Lower leg skin (tissue), 4 donors: ENCODE measurements at regions not wholly inside any gene's neighbourhood (a gene's known extent, or its start where the extent isn't known, plus 50 kb on each side); places are given as distances from the start of the nearest gene placed in this dataset.

ENCODE experiments used
- DNase-seq, 2 donors: peaks; one replicate each; pipeline ENCODE4 v3.0.0-alpha.2; 2019; ENCODE audit warnings: low spot score in 2 of 2
- H3K4me3 ChIP-seq: fragments of 200-600 bp; sonication (generic); 2 replicates; pipeline ENCODE4 v1.5.1; 2017; ENCODE audit warnings: mild to moderate bottlenecking, low read depth; ENCODE audit not compliant: poor library complexity, severe bottlenecking
- POLR2A ChIP-seq, 2 donors: fragments of 450-650 bp; IDR thresholded peaks; one replicate each; pipeline ENCODE4 v1.6.1; 2016 to 2017; ENCODE audit warnings: antibody characterized with exemption in 2 of 2, mild to moderate bottlenecking in 1 of 2, moderate library complexity in 1 of 2
- WGBS, 2 donors: methylation state at CpG; one replicate each; pipeline ENCODE4 v1.1.5; 2018; 5-methylcytosine and 5-hydroxymethylcytosine counted together
- intact Hi-C: fragments of 100-400 bp; cut with DNase I; formaldehyde crosslinking; loops from one replicate; pipeline ENCODE4 v1.15.0; 2023; ENCODE audit warnings: low total_unique reads
- TF ChIP-seq, protein P1 (sequence below), 3 donors: fragments of 450-650 bp; IDR thresholded peaks; one replicate each; pipeline ENCODE4 v1.5.1; 2016; ENCODE audit warnings: antibody characterized with exemption in 3 of 3, mild to moderate bottlenecking in 3 of 3, moderate library complexity in 2 of 3

DNA sequence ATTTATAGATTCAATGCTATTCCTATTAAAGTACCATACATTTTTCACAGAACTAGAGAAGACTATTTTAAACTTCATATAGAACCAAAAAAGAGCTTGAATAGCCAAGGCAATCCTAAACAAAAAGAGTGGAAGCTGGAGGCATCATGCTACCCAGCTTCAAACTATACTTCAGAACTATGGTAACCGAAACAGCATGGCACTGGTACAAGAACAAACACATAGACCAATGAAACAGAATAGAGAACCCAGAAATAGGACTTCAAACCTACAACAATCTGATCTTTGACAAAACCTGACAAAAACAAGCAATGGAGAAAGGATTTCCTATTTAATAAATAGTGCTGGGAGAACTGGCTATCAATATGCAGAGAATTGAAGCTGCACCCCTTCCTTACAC, 134.2 kb upstream of the PAQR3 start:
- no peak overlapping the region for H3K4me3 ChIP-seq
- DNase-seq = no peak
- no peak for TF ChIP-seq POLR2A (IDR thresholded peaks at IDR 0.05)
- TF ChIP-seq, protein P1, sequence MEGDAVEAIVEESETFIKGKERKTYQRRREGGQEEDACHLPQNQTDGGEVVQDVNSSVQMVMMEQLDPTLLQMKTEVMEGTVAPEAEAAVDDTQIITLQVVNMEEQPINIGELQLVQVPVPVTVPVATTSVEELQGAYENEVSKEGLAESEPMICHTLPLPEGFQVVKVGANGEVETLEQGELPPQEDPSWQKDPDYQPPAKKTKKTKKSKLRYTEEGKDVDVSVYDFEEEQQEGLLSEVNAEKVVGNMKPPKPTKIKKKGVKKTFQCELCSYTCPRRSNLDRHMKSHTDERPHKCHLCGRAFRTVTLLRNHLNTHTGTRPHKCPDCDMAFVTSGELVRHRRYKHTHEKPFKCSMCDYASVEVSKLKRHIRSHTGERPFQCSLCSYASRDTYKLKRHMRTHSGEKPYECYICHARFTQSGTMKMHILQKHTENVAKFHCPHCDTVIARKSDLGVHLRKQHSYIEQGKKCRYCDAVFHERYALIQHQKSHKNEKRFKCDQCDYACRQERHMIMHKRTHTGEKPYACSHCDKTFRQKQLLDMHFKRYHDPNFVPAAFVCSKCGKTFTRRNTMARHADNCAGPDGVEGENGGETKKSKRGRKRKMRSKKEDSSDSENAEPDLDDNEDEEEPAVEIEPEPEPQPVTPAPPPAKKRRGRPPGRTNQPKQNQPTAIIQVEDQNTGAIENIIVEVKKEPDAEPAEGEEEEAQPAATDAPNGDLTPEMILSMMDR (IDR thresholded peaks at IDR 0.05) = no peak
- WGBS, 2 donors = 93 to 96% methylated on average over 1 of the region's 1 CpG
- intact Hi-C loops = no loop called here

DNA sequence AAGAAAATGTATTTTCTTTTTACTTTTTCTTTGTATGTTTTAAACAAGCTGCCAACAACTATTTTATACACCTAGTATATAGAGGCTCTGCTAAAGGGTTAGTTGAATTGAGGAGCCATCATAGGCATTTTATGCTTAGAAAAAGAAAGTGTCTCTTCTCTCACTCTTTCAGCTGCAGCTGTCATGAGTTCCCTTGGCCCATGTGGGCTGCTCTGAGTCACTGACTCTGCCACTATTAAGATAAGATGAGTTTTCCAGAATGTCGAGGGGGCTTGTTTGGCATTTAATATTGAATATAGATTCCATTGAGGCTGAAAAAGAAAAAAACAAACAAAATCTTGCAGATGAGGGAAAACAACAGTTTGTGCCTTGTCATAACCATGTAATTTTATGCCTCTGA, 126.0 kb upstream of the PAQR3 start:
- 56 to 59% methylated on average over 1 of the region's 1 CpG for WGBS, 2 donors
- DNase-seq = no peak
- TF ChIP-seq, protein P1 (IDR thresholded peaks at IDR 0.05) = no peak
- no peak for TF ChIP-seq POLR2A (IDR thresholded peaks at IDR 0.05)
- H3K4me3 ChIP-seq = no peak overlapping the region
- intact Hi-C loops = no loop called here

DNA sequence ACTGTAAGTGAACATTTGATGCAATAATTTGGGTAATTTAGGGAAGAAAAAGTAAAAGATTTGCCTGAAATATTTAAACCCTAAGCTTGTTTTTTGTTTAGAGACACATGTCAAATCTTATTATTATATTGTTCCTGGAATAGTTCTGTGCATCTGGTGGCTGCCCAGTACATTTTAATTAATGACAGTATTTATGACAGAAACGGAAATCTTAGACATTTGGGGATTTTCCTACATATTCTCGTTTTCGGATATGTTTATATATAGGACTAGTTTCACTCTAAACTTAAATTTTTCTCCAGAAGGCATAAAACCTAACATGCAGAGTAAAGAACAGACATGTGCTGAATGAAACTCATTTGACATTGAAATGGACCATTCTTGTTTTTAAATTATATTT, 125.6 kb upstream of the PAQR3 start:
- intact Hi-C loops = no loop called here
- H3K4me3 ChIP-seq = no peak overlapping the region
- no peak for TF ChIP-seq POLR2A (IDR thresholded peaks at IDR 0.05)
- no peak for DNase-seq
- 51 to 57% methylated on average over 3 of the region's 3 CpGs for WGBS, 2 donors

DNA sequence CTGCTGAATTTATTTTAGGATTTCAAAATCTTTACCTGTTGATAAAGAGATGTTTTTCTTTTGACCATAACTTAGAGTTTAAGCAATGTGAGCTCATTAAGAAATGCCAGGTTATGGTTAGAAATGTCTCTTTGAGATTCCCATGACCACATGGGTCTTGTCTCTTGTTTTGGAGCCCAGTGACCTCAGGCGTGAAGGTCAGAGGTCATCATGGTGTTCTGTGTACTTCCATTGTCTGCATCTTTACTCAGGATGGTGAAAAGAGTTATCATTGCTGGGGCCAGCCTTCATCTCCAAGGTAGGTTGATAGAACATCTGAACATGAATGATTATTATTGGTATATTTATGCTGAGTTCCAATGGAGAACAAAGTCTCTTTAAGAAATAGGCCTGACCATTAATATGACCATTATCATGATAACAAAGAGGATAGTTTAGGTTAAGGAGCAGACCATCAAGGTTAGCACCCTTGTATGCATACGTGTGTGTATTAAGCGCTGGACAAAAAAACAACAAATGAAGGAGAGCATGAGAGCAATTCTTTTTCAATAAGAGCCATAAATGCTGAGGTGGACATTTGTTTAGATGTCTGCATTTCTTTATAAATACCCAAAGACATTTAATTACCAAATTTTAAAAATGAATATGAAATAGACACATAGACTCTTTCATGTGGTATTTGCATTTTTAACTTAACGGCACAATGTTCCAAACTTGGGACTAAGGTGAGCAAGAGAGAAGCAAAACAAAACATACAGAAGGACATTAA, 120.6 kb upstream of the PAQR3 start:
- 94 to 96% methylated on average over 4 of the region's 4 CpGs for WGBS, 2 donors
- no peak overlapping the region for H3K4me3 ChIP-seq
- no peak for DNase-seq
- intact Hi-C loops = no loop called here
- no peak for TF ChIP-seq POLR2A (IDR thresholded peaks at IDR 0.05)
- TF ChIP-seq, protein P1 (IDR thresholded peaks at IDR 0.05) = no peak

DNA sequence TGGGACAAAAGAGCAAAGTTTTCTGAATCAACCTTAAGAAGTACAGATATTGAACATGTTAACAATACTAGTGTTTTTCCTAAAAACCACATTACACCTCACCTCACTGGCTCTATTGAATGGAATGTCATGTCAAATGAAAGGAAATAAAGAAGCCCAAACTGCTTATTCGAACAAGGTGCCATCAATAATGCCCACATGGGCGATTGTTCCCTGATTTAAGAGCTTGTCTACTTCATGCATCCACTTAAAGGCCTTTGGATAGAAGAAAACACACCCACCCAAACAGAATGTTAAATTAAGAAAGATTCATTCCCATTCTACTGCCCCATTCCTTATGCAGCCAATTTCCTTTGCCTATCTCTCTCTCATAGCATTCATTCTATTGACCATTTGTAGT, 118.5 kb upstream of the PAQR3 start:
- 83 to 88% methylated on average over 2 of the region's 2 CpGs for WGBS, 2 donors
- intact Hi-C loops = no loop called here
- no peak overlapping the region for H3K4me3 ChIP-seq
- TF ChIP-seq, protein P1 (IDR thresholded peaks at IDR 0.05) = no peak
- TF ChIP-seq POLR2A (IDR thresholded peaks at IDR 0.05) = no peak
- DNase-seq = no peak

DNA sequence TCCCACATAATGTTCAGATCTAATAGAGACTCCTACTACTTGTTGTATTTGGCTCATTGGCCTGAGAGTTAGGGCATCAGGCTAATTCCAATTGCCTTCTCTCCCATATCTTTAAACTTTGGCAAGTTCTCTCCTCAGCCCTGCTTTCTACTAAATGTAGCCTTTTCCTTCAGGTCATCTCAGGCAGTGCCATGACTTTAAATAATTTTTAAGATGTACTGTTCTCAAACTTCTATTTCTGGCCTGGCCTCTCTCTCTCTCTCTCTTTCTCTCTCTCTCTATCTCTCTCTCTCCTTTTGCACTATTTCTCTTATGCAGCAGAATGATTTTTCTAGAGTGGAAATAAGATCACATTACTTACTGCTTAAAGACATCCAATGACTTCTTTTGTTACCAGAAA, 114.5 kb upstream of the PAQR3 start:
- H3K4me3 ChIP-seq = no peak overlapping the region
- TF ChIP-seq, protein P1 (IDR thresholded peaks at IDR 0.05) = no peak
- TF ChIP-seq POLR2A (IDR thresholded peaks at IDR 0.05) = no peak
- intact Hi-C loops = no loop called here

More for the DNA sequence above, 114.5 kb upstream of the PAQR3 start:
- no peak for DNase-seq
